ENCODE measurements at regions not wholly inside any gene's neighbourhood (a gene's known extent, or its start where the extent isn't known, plus 50 kb on each side); places are given as distances from the start of the nearest gene placed in this dataset.

DNA sequence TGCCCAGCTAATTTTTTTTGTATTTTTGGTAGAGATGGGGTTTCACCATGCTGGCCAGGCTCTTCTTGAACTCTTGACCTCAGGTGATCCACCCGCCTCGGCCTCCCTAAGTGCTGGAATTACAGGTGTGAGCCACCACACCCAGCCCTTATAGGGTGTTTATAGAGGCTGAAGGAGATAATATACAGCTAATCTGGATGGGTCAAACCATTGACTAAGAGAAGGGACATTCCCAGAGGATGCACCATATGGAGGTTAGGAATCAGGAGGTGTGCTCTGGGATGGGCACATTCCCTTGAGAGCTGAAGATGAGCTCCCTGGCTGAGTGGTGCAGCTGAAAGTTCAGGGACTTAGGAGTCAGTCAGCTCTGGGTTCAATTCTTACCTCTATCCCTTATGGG is 68.3 kb upstream of the SHISA3 start:
- Histone ChIP-seq H3K4me3 (replicated peaks in 1 of 3; ENCODE audit: insufficient read depth in 1 of 3, low read depth in 1 of 3, low read length in 3 of 3) (no peak overlapping the region), H3K9ac (replicated peaks; ENCODE audit: extremely low read depth, insufficient read depth, low read length) (no peak overlapping the region), H3K36me3 (ENCODE audit: control insufficient read depth in 2 of 2, extremely low read depth in 1 of 2, insufficient read depth in 2 of 2, low read length in 2 of 2) (no peaks in the 10 kb centered on the region), H3K4me2 (ENCODE audit: insufficient read depth, low read length) (no peak overlapping the region), H3K27ac (ENCODE audit: insufficient read depth, low read depth, low read length) (no peak overlapping the region), H3K9me3 (replicated peaks; ENCODE audit: control insufficient read depth, insufficient read depth, low read length) (no peaks in the 10 kb centered on the region), H3K4me1 (ENCODE audit: control insufficient read depth, extremely low read depth, insufficient read depth, low read length) (peaks cover 15% of the 10 kb centered on the region), H3K27me3 (ENCODE audit: control insufficient read depth in 2 of 2, insufficient read depth in 2 of 2, low read length in 2 of 2) (no peaks in the 10 kb centered on the region), H3K9me1 (replicated peaks; ENCODE audit: control insufficient read depth, extremely low read depth, insufficient read depth, low read length) (no peaks in the 10 kb centered on the region), H4K20me1 (replicated peaks; ENCODE audit: control insufficient read depth, extremely low read depth, insufficient read depth, low read length) (no peaks in the 10 kb centered on the region), H2AFZ (ENCODE audit: low read depth, low read length) (no peak overlapping the region), H3K79me2 (ENCODE audit: control insufficient read depth, insufficient read depth, low read length) (no peaks in the 10 kb centered on the region)
- POLR2A ChIA-PET, result interaction anchor here (1.0 to 1.4 kb wide), 2 partner anchors 11 to 13 kb away, joined by 3 to 7 read pairs; no protein-coding TSS in a partner anchor
- intact Hi-C loops (cut with micrococcal nuclease) (no loop called here), dilution Hi-C loops (cut with MboI; ENCODE audit: extremely low pct_ligation_motif_present, low sequenced_read_pairs) (no loop called here)
- no peak for FAIRE-seq
- TF ChIP-seq FOS (IDR thresholded peaks at IDR 0.05; ENCODE audit: borderline replicate concordance, insufficient read depth, low read length) (no peak), POLR2A (IDR thresholded peaks at IDR 0.05; ENCODE audit: low read depth, low read length) (no peak), EZH2 (IDR thresholded peaks at IDR 0.05; ENCODE audit: borderline replicate concordance, low read depth, low read length, severe bottlenecking) (no peak), MYC (IDR thresholded peaks at IDR 0.05; ENCODE audit: low read depth, low read length) (no peak), JUN (IDR thresholded peaks at IDR 0.05; ENCODE audit: borderline replicate concordance, insufficient read depth, insufficient read length, low read depth) (no peak), GATA2 (IDR thresholded peaks at IDR 0.05; ENCODE audit: insufficient read depth, insufficient read length, low read depth, low read length) (no peak), POLR2AphosphoS5 (IDR thresholded peaks at IDR 0.05; ENCODE audit: insufficient read depth, low read depth, low read length) (no peak)
- TF ChIP-seq, protein P1, sequence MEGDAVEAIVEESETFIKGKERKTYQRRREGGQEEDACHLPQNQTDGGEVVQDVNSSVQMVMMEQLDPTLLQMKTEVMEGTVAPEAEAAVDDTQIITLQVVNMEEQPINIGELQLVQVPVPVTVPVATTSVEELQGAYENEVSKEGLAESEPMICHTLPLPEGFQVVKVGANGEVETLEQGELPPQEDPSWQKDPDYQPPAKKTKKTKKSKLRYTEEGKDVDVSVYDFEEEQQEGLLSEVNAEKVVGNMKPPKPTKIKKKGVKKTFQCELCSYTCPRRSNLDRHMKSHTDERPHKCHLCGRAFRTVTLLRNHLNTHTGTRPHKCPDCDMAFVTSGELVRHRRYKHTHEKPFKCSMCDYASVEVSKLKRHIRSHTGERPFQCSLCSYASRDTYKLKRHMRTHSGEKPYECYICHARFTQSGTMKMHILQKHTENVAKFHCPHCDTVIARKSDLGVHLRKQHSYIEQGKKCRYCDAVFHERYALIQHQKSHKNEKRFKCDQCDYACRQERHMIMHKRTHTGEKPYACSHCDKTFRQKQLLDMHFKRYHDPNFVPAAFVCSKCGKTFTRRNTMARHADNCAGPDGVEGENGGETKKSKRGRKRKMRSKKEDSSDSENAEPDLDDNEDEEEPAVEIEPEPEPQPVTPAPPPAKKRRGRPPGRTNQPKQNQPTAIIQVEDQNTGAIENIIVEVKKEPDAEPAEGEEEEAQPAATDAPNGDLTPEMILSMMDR (IDR thresholded peaks at IDR 0.05; ENCODE audit: extremely low read depth in 1 of 2, insufficient read depth in 1 of 2, low read depth in 1 of 2, low read length in 2 of 2), result no peak
- TF ChIP-seq, protein P2, sequence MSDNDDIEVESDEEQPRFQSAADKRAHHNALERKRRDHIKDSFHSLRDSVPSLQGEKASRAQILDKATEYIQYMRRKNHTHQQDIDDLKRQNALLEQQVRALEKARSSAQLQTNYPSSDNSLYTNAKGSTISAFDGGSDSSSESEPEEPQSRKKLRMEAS (IDR thresholded peaks at IDR 0.05; ENCODE audit: insufficient read depth, insufficient read length), result no peak
- no peak for DNase-seq (ENCODE audit: low read depth, low spot score)
- CTCF ChIA-PET, result interaction anchor here (0.7 to 2.8 kb wide), 5 partner anchors 12 to 191 kb away, joined by 4 to 19 read pairs (median 4); no protein-coding TSS in a partner anchor
- no TSS peak for BruUV-seq (replicated peaks)

Measured in endothelial cell of umbilical vein (primary cell).